ENCODE measurements at regions not wholly inside any gene's neighbourhood (a gene's known extent, or its start where the extent isn't known, plus 50 kb on each side); places are given as distances from the start of the nearest gene placed in this dataset.

GRCh38 chr2:56580242-56580641, 396.5 kb downstream of the CCDC85A start:
- TF ChIP-seq CTCF (IDR thresholded peaks at IDR 0.05) (no peak), POLR2AphosphoS5 (IDR thresholded peaks at IDR 0.05) (no peak)
